HG02610 (cell line): ENCODE measurements at regions not wholly inside any gene's neighbourhood (a gene's known extent, or its start where the extent isn't known, plus 50 kb on each side); places are given as distances from the start of the nearest gene placed in this dataset.

Experiments
- ATAC-seq: cut with Tn5 transposase; IDR thresholded peaks from one replicate; pipeline ENCODE4 v1.9.1; 2021; ENCODE audit warnings: mild to moderate bottlenecking, moderate library complexity; ENCODE audit not compliant: unreplicated experiment

DNA sequence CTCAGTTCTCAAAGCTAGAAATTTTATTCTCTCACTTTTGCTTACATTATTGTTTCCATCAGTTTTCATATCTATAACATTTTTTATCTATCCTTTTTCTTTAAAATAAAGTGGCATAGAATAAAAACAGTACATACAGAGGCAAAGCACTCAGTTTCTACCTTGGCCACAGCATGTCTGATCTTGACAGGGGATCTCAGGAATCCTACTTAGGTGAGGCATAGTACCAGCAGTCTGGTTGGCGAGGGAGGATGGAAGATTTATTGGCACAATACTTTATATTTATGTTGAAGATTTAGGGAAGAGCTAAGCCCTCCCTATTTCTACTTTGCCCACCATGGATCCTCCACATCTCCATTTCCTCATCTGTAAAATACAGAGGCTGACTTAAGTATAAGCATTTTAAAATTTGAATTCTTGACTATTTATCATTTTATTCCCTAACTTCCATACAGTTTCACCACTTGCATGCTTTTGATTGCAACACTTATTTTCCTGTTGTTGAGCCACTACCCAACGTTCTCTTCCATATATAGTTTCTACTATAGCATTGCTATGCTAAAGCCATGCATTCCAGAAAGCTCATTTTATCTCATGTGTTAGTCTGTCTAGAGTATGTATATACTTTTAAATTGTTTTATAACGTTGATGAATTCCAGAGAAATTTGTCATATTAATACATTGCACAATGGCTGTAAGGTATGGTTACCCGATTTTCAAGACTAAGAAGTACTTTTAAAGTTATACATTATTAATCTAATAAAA, 506.7 kb downstream of the KCTD12 start:
- no peak for ATAC-seq

DNA sequence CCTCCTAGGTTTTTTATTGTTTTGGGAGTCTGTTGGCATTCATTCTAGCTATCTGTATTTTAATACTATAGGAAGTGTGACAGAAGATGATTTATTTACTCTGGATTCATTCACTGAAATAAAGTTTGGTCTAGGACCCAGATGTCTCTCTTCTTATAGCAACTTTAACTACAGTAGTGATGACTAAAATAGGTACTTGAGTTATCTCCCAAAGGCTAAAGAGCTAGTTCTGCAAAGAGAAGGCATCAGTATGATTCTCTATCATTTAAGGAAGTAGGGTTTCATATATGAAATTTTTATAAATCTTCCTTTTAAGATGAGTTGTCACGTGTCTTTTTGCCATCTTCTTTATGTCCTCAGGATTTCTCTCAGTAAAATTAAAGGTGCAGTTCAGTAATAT, 507.4 kb downstream of the KCTD12 start:
- ATAC-seq: no peak

DNA sequence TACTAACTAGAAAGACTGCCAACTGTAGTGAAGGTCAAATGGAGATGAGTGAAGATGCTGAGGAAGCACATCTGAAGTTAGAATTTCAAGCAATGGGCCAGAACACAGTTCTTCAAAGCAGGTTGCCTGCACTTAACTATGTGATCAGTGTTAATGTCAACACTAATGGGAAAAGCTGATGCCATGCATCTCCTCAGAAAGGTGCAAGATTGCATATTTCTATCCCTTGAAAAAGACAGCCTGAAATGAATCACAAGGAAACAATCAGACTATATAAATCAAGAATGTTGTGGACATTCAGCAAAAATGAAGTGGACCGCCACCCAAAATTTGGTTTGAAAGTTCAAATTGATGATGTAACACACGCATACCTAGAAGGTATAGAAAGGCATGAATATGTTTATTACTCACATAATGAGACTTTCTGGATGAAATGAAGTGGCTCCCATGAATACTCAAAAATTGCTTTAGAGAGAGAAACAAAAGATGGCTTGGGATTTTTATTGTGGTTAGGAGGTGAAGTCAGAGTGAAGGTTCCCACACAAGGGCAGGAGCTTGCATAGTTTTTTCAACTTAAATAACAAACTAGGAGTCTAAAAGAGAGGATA, 522.4 kb downstream of the KCTD12 start:
- ATAC-seq: no peak

DNA sequence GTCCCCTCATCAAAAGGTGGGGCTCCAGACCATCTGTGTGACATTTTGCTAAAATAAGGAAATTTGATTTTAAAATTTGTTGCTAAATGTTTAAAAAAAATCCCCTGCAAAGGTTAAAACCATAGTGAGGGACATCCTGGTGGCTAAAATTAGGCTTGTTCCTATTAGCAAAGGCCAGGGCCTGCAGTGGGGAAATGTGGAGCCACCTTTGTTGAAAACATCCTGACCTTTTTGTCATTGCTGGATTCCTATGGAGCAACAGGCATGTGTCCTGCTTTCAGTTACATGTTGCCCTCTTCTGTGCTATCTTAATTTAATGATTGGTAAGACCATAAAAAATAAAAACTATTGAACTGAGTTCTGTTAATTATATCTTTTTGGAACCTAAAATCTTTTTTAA, 524.3 kb downstream of the KCTD12 start:
- ATAC-seq: no peak

DNA sequence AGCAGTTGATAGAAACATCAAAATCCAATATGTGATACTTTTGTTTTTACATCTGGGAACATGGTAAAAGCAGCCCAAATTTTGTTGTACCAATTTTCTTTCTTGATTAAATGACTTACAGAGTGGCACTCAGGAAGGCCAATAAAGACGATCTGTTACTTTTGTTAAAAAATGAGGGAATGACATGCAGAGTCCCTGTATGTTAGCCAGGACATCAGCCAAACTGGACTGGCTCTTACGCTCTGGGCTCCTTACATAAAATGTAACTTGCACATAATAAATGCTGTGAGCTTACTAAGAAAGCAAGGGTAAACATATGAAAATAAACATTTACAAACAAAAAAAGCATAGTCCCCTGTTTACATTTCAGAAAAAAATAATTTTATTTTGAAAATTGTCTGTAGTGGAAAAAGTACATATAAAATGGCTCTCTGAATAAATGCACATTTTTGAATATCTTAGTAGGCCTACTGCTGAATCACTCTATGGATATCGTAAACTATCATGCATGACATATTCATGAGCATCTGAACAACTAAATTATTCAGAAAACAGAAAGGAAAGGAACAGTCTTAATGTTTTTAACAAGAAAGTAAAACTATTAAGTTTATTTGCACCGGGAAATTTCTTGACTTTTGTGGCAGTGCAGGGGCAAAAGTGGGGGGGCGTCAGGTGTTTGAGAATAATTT, 534.5 kb downstream of the KCTD12 start:
- ATAC-seq: no peak

DNA sequence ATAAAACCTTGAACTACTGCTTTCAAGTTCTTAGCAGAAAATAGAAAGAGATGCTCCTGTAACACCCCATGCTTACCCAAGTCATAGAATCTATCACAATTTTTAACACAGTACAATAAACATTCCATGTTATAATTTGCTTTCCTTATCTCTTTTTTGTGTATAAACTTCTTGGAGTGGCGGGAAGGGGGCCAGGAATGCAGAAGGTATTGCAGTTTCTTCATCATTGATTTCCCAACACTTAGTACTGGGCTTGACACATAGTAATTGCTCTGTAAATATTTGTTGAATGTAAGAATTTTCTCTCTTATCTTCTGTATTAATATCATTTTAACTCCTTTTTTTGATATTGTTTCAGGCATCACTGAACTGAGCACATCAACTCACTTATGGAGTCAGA, 535.8 kb downstream of the KCTD12 start:
- no peak for ATAC-seq

DNA sequence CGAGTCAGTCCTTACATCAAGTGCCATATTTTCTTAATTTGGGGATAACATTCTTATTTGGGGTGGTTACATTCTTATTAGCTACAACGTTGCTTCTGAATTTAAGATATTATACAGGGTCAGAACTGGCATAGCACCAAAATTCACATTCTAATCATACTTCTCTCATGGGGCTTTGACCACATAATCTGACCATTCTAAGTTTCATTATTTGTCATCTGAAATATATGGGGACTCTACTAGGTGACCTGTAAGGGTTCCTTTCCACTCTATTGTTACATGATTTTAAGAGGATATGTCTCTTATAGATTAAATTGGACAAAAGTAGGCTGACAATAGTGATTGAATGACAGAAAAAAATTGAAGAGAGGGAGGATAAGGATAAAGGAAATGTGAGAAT, 536.5 kb downstream of the KCTD12 start:
- ATAC-seq: no peak

DNA sequence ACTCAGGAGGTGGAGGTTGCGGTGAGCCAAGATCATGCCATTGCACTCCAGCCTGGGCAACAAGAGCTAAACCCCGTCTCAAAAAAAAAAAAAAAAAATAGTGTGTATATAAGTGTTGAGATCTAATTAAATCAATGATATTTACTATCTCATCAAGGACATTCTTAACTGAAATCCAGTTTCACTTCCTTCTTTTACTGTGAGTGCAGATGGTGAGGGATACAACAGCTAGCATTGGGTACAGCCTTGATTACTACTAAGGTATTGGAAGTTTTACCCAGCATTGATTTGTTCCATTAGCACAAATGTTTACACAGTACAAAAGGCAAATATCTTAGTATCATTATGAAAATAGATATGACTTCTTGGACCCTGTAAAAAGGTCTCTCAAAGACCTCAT, 546.6 kb downstream of the KCTD12 start:
- ATAC-seq: no peak

DNA sequence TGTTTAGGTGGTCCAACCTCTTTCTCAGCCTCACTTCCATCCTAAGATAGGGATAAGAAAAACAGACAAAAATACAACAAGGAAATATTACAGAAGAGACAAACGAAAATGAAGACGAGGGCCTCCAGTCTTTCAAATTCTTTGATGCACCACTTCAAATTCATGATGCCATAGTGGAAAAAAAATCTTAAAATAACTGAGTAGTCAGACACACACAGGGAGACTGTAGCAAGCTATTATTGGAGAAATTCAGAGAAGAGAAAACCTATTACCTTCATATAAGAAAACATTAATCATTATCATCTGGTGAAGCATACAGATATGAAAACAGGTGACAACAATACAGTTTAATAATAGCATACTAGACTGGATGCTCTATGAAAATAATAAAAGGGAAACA, 548.2 kb downstream of the KCTD12 start:
- no peak for ATAC-seq

DNA sequence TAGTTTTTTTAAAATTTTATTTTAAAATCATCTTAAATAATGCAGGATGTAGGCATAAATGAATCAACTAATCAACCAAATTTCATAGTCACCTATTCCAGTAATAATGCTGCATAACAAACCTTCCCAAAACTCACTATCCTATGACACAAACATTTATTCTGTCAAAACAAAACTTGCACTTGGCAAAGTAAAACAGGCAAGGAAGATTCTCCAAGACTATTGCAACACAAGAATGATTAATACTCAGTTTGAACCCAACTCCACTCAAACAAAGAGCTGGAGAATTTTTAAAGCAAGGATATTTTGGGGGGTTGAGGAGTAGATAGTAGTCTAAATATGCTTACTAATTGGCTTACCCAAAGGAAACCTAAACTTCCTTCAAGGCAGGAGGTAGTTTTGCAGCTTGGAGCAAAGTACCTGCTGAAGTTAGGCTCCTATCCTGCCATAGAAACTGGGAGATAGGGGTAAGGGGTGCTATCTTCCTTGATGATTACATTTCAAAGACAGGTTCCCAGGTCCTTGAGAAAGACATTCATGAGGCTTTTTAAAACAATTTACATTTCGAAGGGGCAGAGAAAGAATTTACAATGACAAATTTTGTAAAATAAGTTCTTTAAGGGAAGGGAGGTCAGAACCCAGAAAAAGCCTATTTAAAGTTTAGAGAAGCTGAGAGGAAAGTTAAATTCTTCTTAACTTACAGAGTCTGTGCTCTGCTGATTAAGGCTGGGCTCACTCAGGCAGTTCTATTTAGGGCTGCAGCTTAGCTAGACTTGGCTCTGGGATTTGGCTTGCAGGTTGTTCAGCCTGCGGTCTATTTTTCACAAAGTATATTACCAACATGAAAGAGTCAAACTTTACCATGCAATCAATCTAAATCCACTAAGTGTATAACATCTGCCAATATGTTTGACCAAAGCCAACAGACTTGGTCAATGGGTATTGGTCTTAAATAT, 549.0 kb downstream of the KCTD12 start:
- ATAC-seq: no peak

DNA sequence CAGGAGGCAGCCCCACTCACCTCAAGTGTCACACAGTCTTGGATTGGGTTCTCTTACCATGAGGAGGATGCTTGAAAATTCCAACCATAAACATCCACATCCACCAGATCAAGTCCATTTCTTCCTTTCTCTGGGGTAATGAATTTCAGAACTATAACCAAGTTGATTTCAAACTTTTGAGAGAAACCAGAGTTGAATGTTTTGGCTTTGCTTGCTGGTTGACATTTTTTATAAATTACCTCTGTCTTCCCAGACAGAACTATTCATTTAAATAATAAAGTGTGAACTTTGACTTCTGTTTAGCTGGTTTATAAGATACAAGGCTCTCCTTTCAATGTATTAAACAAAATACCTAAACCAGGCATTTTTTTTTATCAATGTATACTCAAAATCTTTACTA, 550.7 kb downstream of the KCTD12 start:
- ATAC-seq: no peak

DNA sequence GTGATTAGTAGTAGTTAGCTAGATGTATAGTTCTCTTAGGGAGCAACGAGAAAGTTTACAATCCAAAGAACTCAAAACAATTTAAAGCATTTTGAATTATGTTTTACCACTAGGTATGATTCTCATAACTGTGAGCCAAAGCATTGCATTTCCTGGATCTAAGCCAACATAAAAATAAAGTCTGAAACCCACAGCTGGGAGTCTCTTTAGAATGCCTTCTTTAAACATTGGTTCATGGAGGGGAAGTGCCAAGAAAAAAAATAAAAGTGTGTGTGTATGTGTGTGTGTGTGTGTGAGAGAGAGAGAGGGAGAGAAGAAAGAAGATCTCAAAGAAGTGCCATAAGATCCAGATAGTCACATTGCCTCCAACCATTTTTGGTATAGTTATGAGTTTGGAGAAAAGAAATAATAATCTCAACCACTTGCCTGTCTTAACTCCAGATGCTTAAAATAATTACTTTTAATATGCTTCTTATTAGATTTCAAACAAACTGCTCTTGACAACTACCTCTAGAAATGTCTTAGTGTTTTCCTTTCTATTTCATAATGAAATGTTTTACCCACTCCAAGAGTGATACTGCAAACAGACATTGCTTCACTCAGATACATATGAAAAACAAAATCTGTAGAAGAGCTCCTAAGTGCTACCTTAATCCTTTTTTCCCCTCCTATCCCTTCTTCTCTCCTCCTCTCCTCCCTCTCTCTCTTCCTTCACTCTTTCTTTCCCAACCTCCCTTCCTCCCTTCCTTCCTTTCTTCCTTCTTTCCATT, 554.1 kb downstream of the KCTD12 start:
- ATAC-seq: no peak

DNA sequence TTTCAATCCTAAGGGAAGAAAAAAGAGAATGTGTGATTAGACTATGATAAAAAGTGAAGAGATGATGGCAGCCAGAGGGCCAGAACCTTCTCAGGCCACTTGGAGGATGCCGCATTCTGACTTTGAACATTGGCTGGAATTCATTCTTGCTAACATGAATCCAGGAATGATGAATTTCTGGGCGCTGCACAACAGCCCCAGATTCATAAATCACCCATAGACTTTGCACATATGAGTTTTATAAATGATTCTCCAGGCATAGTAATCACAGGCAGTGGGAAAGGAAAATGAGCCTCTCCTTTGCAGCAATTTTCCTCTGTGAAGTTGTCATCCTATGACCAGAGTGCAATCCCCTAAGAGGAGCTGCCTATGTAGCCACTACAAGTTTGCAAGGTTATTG, 555.4 kb downstream of the KCTD12 start:
- no peak for ATAC-seq

DNA sequence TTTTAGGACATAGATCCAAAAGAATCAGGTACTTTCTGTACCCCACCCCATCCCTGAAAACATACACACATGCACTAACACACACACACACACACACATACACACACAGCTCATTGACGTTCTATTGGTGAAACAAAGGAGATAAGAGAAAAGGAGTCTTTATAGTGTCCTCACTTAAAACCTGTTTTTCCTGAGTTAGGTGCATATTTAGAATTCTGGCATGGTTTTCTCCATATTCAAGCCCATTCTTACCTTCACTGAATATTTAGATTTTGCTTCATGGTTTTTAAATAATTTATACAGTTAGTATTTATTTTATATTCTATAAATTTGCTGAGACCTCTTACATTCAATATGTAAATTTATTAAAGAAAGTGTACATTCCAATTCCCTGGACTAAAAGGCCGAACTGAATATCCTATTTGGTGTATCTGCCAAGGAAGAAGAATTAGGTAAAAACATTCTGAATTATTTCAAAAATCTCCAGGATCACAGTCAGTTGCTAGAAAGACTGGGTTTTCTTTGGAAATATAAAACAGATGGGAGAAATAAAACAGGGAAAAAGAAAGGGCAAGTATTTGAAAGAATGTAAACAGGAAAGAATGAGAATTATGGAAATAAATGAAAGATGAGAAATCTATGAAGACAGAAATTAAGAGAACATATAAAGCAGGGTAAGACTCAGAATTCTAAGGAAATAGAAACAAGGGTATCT, 556.2 kb downstream of the KCTD12 start:
- ATAC-seq: no peak

DNA sequence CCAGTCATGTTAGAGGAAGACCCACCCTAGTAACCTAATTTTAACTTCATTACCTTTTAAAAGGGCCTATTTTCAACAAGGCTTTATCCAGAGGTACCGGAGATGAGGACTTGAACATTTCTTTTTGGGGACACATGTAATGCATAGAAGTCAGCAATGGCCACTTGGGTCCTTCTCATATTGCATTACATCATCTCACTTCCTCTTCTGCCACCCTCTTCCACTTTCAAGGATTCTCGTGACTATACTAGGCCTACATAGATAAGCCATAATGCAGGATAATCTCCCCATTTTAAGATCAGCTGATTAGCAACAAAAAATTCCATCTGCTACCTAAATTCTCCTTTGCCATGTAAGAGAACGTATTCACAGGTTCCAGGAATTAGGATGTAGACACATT, 557.2 kb downstream of the KCTD12 start:
- ATAC-seq: no peak

DNA sequence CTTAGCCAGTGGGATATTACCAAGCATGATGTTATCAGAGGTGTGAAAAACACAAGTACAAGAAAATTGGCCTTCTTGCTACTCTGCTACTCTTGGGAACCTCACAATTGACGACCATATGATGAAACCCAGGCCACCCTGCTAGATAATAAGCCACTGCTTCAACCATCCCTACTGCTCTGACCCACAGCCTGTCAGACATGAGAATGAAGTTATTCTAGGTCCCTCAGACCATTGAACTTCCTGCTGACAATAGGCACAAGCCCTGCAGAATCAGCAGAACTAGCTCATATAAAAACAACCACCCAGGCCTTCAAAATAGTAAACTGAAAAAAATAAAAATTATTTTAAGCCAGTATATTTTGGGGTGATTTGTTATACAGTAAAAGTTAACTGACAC, 559.9 kb downstream of the KCTD12 start:
- no peak for ATAC-seq

DNA sequence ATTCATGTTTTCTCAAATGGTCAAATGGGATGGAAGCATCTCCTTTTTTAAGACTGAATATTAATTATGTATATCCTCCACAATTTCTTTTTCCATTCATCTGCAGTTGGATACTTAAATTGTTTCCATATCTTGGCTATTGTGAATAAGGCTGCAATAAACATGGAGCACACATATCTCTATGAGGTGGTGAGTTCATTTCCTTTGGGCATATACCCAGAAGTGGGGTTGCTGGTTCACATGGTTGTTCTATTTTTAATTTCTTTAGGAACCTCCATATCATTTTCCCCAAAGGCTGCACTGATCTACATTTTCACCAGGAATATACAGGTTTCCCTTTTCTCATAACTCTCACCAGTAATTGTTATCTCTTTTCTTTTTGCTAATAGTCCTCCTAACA, 566.3 kb downstream of the KCTD12 start:
- no peak for ATAC-seq

DNA sequence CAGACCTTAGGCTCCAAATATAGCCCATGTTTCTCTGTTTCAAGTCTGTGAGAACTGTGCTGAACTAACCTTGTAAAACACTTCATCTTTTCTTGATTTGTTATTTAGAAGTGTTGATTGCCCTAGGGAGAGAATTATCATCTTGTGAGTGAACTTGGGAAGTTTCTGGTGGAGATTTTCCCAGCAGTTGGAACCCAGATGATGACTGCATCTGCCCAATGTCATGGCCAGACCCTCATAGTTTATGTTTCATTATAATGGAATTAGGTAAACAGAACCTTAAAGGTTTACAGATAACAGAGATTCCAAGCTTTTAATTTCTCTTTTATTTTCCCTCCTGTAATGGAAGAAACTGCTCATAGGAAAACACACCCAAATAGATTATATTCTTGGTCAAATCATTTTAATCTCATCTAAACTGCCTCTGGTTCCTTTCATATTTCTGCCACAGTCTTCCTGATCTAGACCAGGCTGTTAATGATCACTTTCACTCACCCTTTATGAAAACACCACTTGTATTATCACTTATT, 569.1 kb downstream of the KCTD12 start:
- ATAC-seq: no peak

DNA sequence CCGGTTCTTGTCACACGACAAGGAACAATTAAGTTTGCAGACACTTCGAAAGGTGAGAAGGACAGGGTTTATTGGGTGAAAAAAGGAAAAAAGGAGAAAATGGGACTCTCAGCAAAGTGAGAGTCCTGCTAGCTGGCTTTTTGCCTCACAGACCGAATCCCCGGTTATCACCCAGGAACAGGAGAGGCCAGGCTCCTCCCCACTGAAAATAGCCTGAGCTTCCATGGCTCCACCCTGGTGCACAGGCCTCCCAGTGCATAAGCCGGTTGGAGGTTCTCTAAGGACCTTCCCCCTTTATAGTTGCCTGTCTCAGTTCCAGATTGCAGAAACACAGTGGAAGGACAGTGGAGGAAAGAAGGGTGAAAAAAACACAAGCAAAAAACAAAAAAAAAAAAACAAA, 571.7 kb downstream of the KCTD12 start:
- no peak for ATAC-seq

DNA sequence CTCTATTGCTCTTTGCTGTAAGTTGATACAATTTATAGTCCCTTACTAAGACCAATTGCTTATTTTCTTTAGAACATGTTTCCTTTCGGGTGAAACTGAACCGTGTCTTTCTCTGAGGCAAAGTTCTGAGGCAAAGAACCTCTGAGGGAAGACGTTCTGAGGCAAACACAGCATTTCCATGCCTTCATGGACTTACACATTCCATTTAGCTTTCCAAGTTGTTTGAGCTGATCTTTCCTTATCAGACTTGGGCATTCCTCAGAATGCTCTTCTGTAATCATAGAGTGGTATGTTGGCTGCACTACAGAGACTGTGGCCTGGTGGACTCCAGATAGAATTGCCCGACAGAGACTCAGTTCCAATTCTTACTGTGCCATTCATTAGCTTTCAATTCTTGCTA, 579.1 kb downstream of the KCTD12 start:
- no peak for ATAC-seq
